H1 (cell line): ENCODE measurements at regions not wholly inside any gene's neighbourhood (a gene's known extent, or its start where the extent isn't known, plus 50 kb on each side); places are given as distances from the start of the nearest gene placed in this dataset.

Experiments used
- CTCF ChIA-PET: fragments of 300-600 bp; sonication (Branson Sonifier 250); formaldehyde crosslinking; loops from one replicate; lab custom pipeline; 2021; ENCODE audit not compliant: partially characterized antibody; lab: Charles Lee
- POLR2A ChIA-PET: fragments of 300-600 bp; sonication (Branson Sonifier 250); formaldehyde crosslinking; loops from one replicate; lab custom pipeline; 2021; ENCODE audit warnings: inconsistent platforms; ENCODE audit not compliant: partially characterized antibody; lab: Charles Lee
- DNase-seq, 2 experiments: peaks; one replicate each; pipeline versions ENCODE4 v3.0.0 to v3.0.0-alpha.2; 2010 to 2022; ENCODE audit warnings: low spot score in 2 of 2, low read depth in 1 of 2, mixed read lengths in 1 of 2
- FAIRE-seq: peaks from 2 replicates; lab custom pipeline; 2011; peaks lifted over from hg19 to GRCh38; lab: Jason Lieb, UNC
- H2AFZ ChIP-seq: 2 replicates; pipeline ENCODE4 v1.8.1; 2012; ENCODE audit warnings: low read length, inconsistent platforms
- H2AK5ac ChIP-seq: 2 replicates; pipeline ENCODE4 v1.6.1; 2013; ENCODE audit warnings: low read depth, low read length
- H2BK120ac ChIP-seq: replicated peaks from 2 replicates; pipeline ENCODE3; 2013; ENCODE audit warnings: low read depth, low read length, inconsistent platforms
- H2BK12ac ChIP-seq: 2 replicates; pipeline ENCODE4 v1.6.1; 2013; ENCODE audit warnings: low read depth, low read length
- H2BK15ac ChIP-seq: 2 replicates; pipeline ENCODE4 v1.6.1; 2013; ENCODE audit warnings: low read length
- H2BK20ac ChIP-seq: 2 replicates; pipeline ENCODE4 v1.6.1; 2013; ENCODE audit warnings: low read length
- H2BK5ac ChIP-seq: 2 replicates; pipeline ENCODE4 v1.6.1; 2013; ENCODE audit warnings: low read depth, low read length
- H3K14ac ChIP-seq: 2 replicates; pipeline ENCODE4 v1.6.1; 2013; ENCODE audit warnings: inconsistent platforms; ENCODE audit not compliant: insufficient read length
- H3K18ac ChIP-seq: 2 replicates; pipeline ENCODE4 v1.6.1; 2013; ENCODE audit warnings: low read length; ENCODE audit errors: extremely low read depth
- H3K23ac ChIP-seq: 2 replicates; pipeline ENCODE4 v1.6.1; 2013; ENCODE audit warnings: inconsistent platforms; ENCODE audit not compliant: insufficient read length
- H3K23me2 ChIP-seq: 2 replicates; pipeline ENCODE4 v1.6.1; 2013; ENCODE audit warnings: low read depth, low read length
- H3K27ac ChIP-seq: 2 replicates; pipeline ENCODE4 v1.6.1; 2011; ENCODE audit warnings: low read depth, low read length, inconsistent platforms
- H3K27me3 ChIP-seq, 4 experiments: replicated peaks in 1 of 4; 1 replicate in 1 of 4; 2 replicates in 3 of 4; pipeline versions ENCODE4 v1.6.1 to v1.8.1; 2011 to 2013; ENCODE audit warnings: low read length in 3 of 4, mild to moderate bottlenecking in 3 of 4, inconsistent platforms in 2 of 4, mixed read lengths in 2 of 4, moderate library complexity in 1 of 4; ENCODE audit not compliant: control insufficient read depth in 3 of 4, insufficient read depth in 3 of 4; ENCODE audit errors: extremely low read depth in 1 of 4
- H3K36me3 ChIP-seq, 4 experiments: 2 replicates each; pipeline versions ENCODE4 v1.6.1 to v1.8.1; 2011 to 2013; ENCODE audit warnings: mild to moderate bottlenecking in 4 of 4, low read length in 3 of 4, moderate library complexity in 2 of 4, control low read depth in 1 of 4, inconsistent platforms in 1 of 4; ENCODE audit not compliant: insufficient read depth in 4 of 4, control insufficient read depth in 2 of 4
- H3K4ac ChIP-seq: replicated peaks from 2 replicates; pipeline ENCODE3; 2013; ENCODE audit warnings: low read length, low read depth, mixed read lengths, inconsistent platforms; ENCODE audit not compliant: insufficient read length
- H3K4me1 ChIP-seq, 4 experiments: replicated peaks in 1 of 4; 1 replicate in 1 of 4; 2 replicates in 3 of 4; pipeline versions ENCODE4 v1.6.1 to v1.8.1; 2011 to 2013; ENCODE audit warnings: low read length in 3 of 4, inconsistent platforms in 2 of 4, mixed read lengths in 1 of 4; ENCODE audit not compliant: insufficient read depth in 4 of 4, control insufficient read depth in 3 of 4
- H3K4me2 ChIP-seq, 2 experiments: 2 replicates each; pipeline versions ENCODE4 v1.6.1 to v1.8.1; 2011 to 2013; ENCODE audit warnings: low read depth in 2 of 2, low read length in 2 of 2, control low read depth in 1 of 2, inconsistent platforms in 1 of 2, mild to moderate bottlenecking in 1 of 2; ENCODE audit not compliant: insufficient read depth in 1 of 2
- H3K4me3 ChIP-seq, 4 experiments: fragments of 200-600, 300-600 bp in 1 of 4; sonication (generic), shearing (Covaris generic), sonication (Bioruptor Twin) in 1 of 4; 2 replicates each; pipeline versions ENCODE4 v1.5.1 to v1.8.1; 2011 to 2016; ENCODE audit warnings: low read length in 4 of 4, low read depth in 3 of 4, control low read depth in 2 of 4, inconsistent platforms in 2 of 4, mild to moderate bottlenecking in 2 of 4, mixed read lengths in 1 of 4, moderate library complexity in 1 of 4; ENCODE audit not compliant: insufficient read depth in 2 of 4; ENCODE audit errors: extremely low read depth in 1 of 4
- H3K56ac ChIP-seq: replicated peaks from 2 replicates; pipeline ENCODE3; 2013; ENCODE audit warnings: low read depth, mild to moderate bottlenecking, mixed read lengths, low read length, inconsistent platforms; ENCODE audit not compliant: insufficient read length
- H3K79me1 ChIP-seq: 2 replicates; pipeline ENCODE4 v1.6.1; 2013; ENCODE audit warnings: low read depth, low read length, control low read depth
- H3K79me2 ChIP-seq, 2 experiments: 2 replicates each; pipeline versions ENCODE4 v1.6.1 to v1.8.1; 2012 to 2013; ENCODE audit warnings: low read length in 2 of 2, mild to moderate bottlenecking in 2 of 2, inconsistent platforms in 1 of 2; ENCODE audit not compliant: insufficient read depth in 2 of 2, control insufficient read depth in 1 of 2
- H3K9ac ChIP-seq, 4 experiments: replicated peaks in 1 of 4; 1 replicate in 1 of 4; 2 replicates in 3 of 4; pipeline versions ENCODE4 v1.6.1 to v1.8.1; 2011 to 2013; ENCODE audit warnings: low read depth in 3 of 4, low read length in 3 of 4, control low read depth in 2 of 4, mild to moderate bottlenecking in 2 of 4, moderate library complexity in 2 of 4, inconsistent platforms in 1 of 4; ENCODE audit errors: extremely low read depth in 1 of 4
- H3K9me3 ChIP-seq, 2 experiments: 2 replicates each; pipeline versions ENCODE4 v1.6.1 to v1.8.1; 2012 to 2013; ENCODE audit warnings: mild to moderate bottlenecking in 2 of 2, moderate library complexity in 2 of 2, control low read depth in 1 of 2, inconsistent platforms in 1 of 2, low read depth in 1 of 2, low read length in 1 of 2, mixed read lengths in 1 of 2; ENCODE audit not compliant: insufficient read depth in 2 of 2
- H4K20me1 ChIP-seq, 2 experiments: replicated peaks in 1 of 2; 2 replicates each; pipeline versions ENCODE3 to v1.8.1; 2011 to 2013; ENCODE audit warnings: inconsistent platforms in 2 of 2, low read length in 2 of 2, mild to moderate bottlenecking in 1 of 2; ENCODE audit not compliant: insufficient read depth in 2 of 2, control insufficient read depth in 1 of 2
- H4K5ac ChIP-seq: 2 replicates; pipeline ENCODE4 v1.6.1; 2013; ENCODE audit warnings: low read length, low read depth, mixed read lengths, inconsistent platforms; ENCODE audit not compliant: insufficient read length
- H4K8ac ChIP-seq: 2 replicates; pipeline ENCODE4 v1.8.0; 2013; ENCODE audit warnings: mild to moderate bottlenecking, moderate library complexity, low read length, inconsistent platforms; ENCODE audit not compliant: insufficient read depth; ENCODE audit errors: extremely low read depth
- H4K91ac ChIP-seq: replicated peaks from 2 replicates; pipeline ENCODE3; 2013; ENCODE audit warnings: low read length, mixed read lengths, inconsistent platforms; ENCODE audit not compliant: insufficient read length
- HDAC6 ChIP-seq: IDR thresholded peaks from one replicate; pipeline ENCODE4 v1.7.1; 2012; ENCODE audit warnings: low read depth, mild to moderate bottlenecking, inconsistent platforms, low read length, moderate library complexity
- TAF7 ChIP-seq: optimal IDR thresholded peaks from 2 replicates; pipeline ENCODE3; 2011; ENCODE audit warnings: low read depth, mild to moderate bottlenecking, inconsistent platforms, low read length, moderate library complexity, borderline replicate concordance
- YY1 ChIP-seq: IDR thresholded peaks from 2 replicates; pipeline ENCODE4 v1.6.1; 2011; ENCODE audit warnings: low read depth, mild to moderate bottlenecking, low read length
- WGBS, 2 experiments: shearing (Covaris generic) in 1 of 2; methylation state at CpG; one replicate each; pipeline versions ENCODE4 v1.1.6 to v1.1.7; 2013 to 2015; ENCODE audit warnings: low lambda C conversion rate in 2 of 2, mixed read lengths in 2 of 2, inconsistent platforms in 1 of 2, low coverage in 1 of 2, missing lambda C conversion rate in 1 of 2; ENCODE audit not compliant: insufficient replicate concordance in 2 of 2, insufficient coverage in 1 of 2, insufficient read length in 1 of 2; ENCODE audit errors: extremely low coverage in 1 of 2, missing lambda C conversion rate in 1 of 2; 5-methylcytosine and 5-hydroxymethylcytosine counted together
- TF ChIP-seq, protein P1 (sequence below): IDR thresholded peaks from 2 replicates; pipeline ENCODE4 v1.6.1; 2012; ENCODE audit warnings: inconsistent platforms

DNA sequence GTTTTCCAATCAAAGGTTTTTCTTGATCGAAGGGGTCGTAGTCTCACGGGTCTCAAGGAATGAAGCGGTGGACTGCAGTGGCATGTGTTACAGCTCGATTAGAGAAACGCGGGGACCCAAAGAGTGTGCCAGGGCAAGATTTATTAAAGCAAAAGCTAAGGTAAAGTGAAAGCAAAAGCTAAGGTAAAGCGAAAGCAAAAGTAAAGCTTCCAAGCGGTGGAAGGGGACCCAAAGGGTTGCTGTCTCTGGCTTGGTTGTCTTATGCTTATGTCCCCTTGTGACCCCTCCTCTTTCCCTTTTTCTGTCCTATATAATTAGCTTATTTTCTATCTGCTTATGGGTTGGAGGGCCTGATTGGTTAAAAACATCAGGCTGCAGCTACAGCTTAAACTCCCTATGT is 126.4 kb downstream of the TMSB4Y start:
- H2BK12ac ChIP-seq, result no peak overlapping the region
- no peak overlapping the region for H2BK15ac ChIP-seq
- no peak overlapping the region for H2AFZ ChIP-seq
- no peaks in the 10 kb centered on the region for H3K79me1 ChIP-seq
- no peak overlapping the region for H3K9ac ChIP-seq
- no peak overlapping the region for H2BK120ac ChIP-seq
- H3K18ac ChIP-seq, result no peak overlapping the region
- DNase-seq, result no peak
- POLR2A ChIA-PET, result no interaction called here
- H4K5ac ChIP-seq, result no peak overlapping the region
- WGBS, 2 experiments, result 98% methylated on average over 9 of the region's 9 CpGs; no CpG with 5 or more reads in 1 of the 2 experiments
- FAIRE-seq, result no peak
- peaks cover 0 to 17% (median 0%) of the 10 kb centered on the region in 4 experiments; a peak in 3 of 8 replicates for H3K36me3 ChIP-seq
- H3K4me2 ChIP-seq, result no peak overlapping the region
- H2BK5ac ChIP-seq, result no peak overlapping the region
- H3K4ac ChIP-seq, result no peak overlapping the region
- no peak overlapping the region for H3K14ac ChIP-seq
- no peak for TF ChIP-seq YY1
- TF ChIP-seq HDAC6, result no peak
- TF ChIP-seq, protein P1, sequence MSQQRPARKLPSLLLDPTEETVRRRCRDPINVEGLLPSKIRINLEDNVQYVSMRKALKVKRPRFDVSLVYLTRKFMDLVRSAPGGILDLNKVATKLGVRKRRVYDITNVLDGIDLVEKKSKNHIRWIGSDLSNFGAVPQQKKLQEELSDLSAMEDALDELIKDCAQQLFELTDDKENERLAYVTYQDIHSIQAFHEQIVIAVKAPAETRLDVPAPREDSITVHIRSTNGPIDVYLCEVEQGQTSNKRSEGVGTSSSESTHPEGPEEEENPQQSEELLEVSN, result no peak
- no peak for TF ChIP-seq TAF7
- TF ChIP-seq, all 59 proteins: peak for 0
- Histone ChIP-seq H3K9me3 (peaks cover 0 to 12% of the 10 kb centered on the region in 2 experiments; a peak in 2 of 4 replicates), H3K4me1 (no peaks in the 10 kb centered on the region), H4K91ac (no peak overlapping the region), H3K56ac (no peak overlapping the region), H2AK5ac (no peak overlapping the region), H3K79me2 (no peaks in the 10 kb centered on the region), H3K4me3 (no peak overlapping the region), H3K27me3 (no peaks in the 10 kb centered on the region), H3K23ac (no peak overlapping the region), H4K20me1 (no peaks in the 10 kb centered on the region), H3K23me2 (no peaks in the 10 kb centered on the region), H4K8ac (no peak overlapping the region), H2BK20ac (no peak overlapping the region), H3K27ac (no peak overlapping the region)
- CTCF ChIA-PET, result no interaction called here
